GM12864 (cell line): ENCODE measurements at regions not wholly inside any gene's neighbourhood (a gene's known extent, or its start where the extent isn't known, plus 50 kb on each side); places are given as distances from the start of the nearest gene placed in this dataset.

Experiments
- DNase-seq: peaks from one replicate; pipeline ENCODE4 v3.0.0-alpha.2; 2011; ENCODE audit warnings: low read depth
- H3K4me3 ChIP-seq: 2 replicates; pipeline ENCODE4 v1.5.1; 2011; ENCODE audit warnings: mild to moderate bottlenecking, low read depth, low read length, control low read depth
- CTCF ChIP-seq: IDR thresholded peaks from 2 replicates; pipeline ENCODE4 v1.5.1; 2011; ENCODE audit warnings: low read depth, mild to moderate bottlenecking, moderate library complexity, low read length, control low read depth, inconsistent platforms; ENCODE audit errors: missing control alignments

- no peak overlapping the region for H3K4me3 ChIP-seq
- DNase-seq: no peak
- no peak for TF ChIP-seq CTCF
These were observed 68.3 kb downstream of the SYF2 start for GRCh38 chr1:25163986-25164385.

GRCh38 chr1:25161981-25162380, 70.3 kb downstream of the SYF2 start:
- no peak for TF ChIP-seq CTCF
- no peak for DNase-seq
- H3K4me3 ChIP-seq: no peak overlapping the region

- no peak for TF ChIP-seq CTCF
- H3K4me3 ChIP-seq: no peak overlapping the region
- no peak for DNase-seq
These were observed 74.5 kb downstream of the SYF2 start for GRCh38 chr1:25157846-25158245.

- no peak for TF ChIP-seq CTCF
- DNase-seq: no peak
- H3K4me3 ChIP-seq: no peak overlapping the region
These were observed 81.3 kb downstream of the SYF2 start for GRCh38 chr1:25150985-25151495.

GRCh38 chr1:25148673-25149300, 83.5 kb downstream of the SYF2 start:
- DNase-seq: peak; percentile 26
- no peak overlapping the region for H3K4me3 ChIP-seq
- peak; percentile 74 for TF ChIP-seq CTCF

GRCh38 chr1:25146451-25146855, 85.8 kb downstream of the SYF2 start:
- no peak for DNase-seq
- no peak overlapping the region for H3K4me3 ChIP-seq
- no peak for TF ChIP-seq CTCF

GRCh38 chr1:25145775-25146393, 86.4 kb downstream of the SYF2 start:
- DNase-seq: no peak
- no peak for TF ChIP-seq CTCF
- H3K4me3 ChIP-seq: no peak overlapping the region
